HUES6 (cell line): ENCODE measurements at regions not wholly inside any gene's neighbourhood (a gene's known extent, or its start where the extent isn't known, plus 50 kb on each side); places are given as distances from the start of the nearest gene placed in this dataset.

Source experiments
- H3K27ac ChIP-seq: 2 replicates; pipeline ENCODE4 v1.7.0; 2013; ENCODE audit warnings: low read depth, mild to moderate bottlenecking, low read length, inconsistent platforms
- H3K27me3 ChIP-seq: 2 replicates; pipeline ENCODE4 v1.6.1; 2013; ENCODE audit warnings: low read length; ENCODE audit not compliant: control insufficient read depth, insufficient read depth
- H3K36me3 ChIP-seq: 2 replicates; pipeline ENCODE4 v1.6.1; 2013; ENCODE audit warnings: low read length; ENCODE audit not compliant: control insufficient read depth, insufficient read depth
- H3K4me1 ChIP-seq: 2 replicates; pipeline ENCODE4 v1.6.1; 2013; ENCODE audit warnings: low read length; ENCODE audit not compliant: control insufficient read depth, insufficient read depth
- H3K4me3 ChIP-seq: 2 replicates; pipeline ENCODE4 v1.5.1; 2013; ENCODE audit warnings: low read depth, low read length
- H3K9ac ChIP-seq: one replicate; pipeline ENCODE4 v1.6.1; 2013; ENCODE audit warnings: mild to moderate bottlenecking, low read length
- H3K9me3 ChIP-seq: 2 replicates; pipeline ENCODE4 v1.6.1; 2013; ENCODE audit warnings: low read depth, low read length; ENCODE audit not compliant: control insufficient read depth, insufficient read depth

- no peak overlapping the region for H3K27ac ChIP-seq
- no peaks in the 10 kb centered on the region for H3K36me3 ChIP-seq
- no peaks in the 10 kb centered on the region for H3K9me3 ChIP-seq
- peaks cover 6% of the 10 kb centered on the region; the same call in 1 of the 2 replicates for H3K4me1 ChIP-seq
- H3K27me3 ChIP-seq, result no peaks in the 10 kb centered on the region
- no peak overlapping the region for H3K9ac ChIP-seq
- H3K4me3 ChIP-seq, result no peak overlapping the region
These were observed 131.1 kb upstream of the CNTN4 start for GRCh38 chr3:1967525-1967924.

- H3K9ac ChIP-seq, result no peak overlapping the region
- H3K4me1 ChIP-seq, result no peaks in the 10 kb centered on the region
- no peak overlapping the region for H3K4me3 ChIP-seq
- H3K27me3 ChIP-seq, result no peaks in the 10 kb centered on the region
- no peak overlapping the region for H3K27ac ChIP-seq
- H3K9me3 ChIP-seq, result no peaks in the 10 kb centered on the region
- no peaks in the 10 kb centered on the region for H3K36me3 ChIP-seq
These were observed 129.4 kb upstream of the CNTN4 start for GRCh38 chr3:1969281-1969680.

- H3K9me3 ChIP-seq, result no peaks in the 10 kb centered on the region
- H3K9ac ChIP-seq, result no peak overlapping the region
- H3K27ac ChIP-seq, result no peak overlapping the region
- H3K27me3 ChIP-seq, result no peaks in the 10 kb centered on the region
- H3K4me1 ChIP-seq, result no peaks in the 10 kb centered on the region
- no peak overlapping the region for H3K4me3 ChIP-seq
- no peaks in the 10 kb centered on the region for H3K36me3 ChIP-seq
These were observed 126.9 kb upstream of the CNTN4 start for GRCh38 chr3:1971780-1972179.

GRCh38 chr3:1979961-1980615 is 118.6 kb upstream of the CNTN4 start:
- Histone ChIP-seq H3K4me3 (no peak overlapping the region), H3K27ac (no peak overlapping the region), H3K27me3 (no peaks in the 10 kb centered on the region), H3K36me3 (no peaks in the 10 kb centered on the region), H3K4me1 (no peaks in the 10 kb centered on the region), H3K9ac (no peak overlapping the region), H3K9me3 (no peaks in the 10 kb centered on the region)

- H3K4me1 ChIP-seq, result no peaks in the 10 kb centered on the region
- no peak overlapping the region for H3K27ac ChIP-seq
- H3K27me3 ChIP-seq, result no peaks in the 10 kb centered on the region
- H3K36me3 ChIP-seq, result no peaks in the 10 kb centered on the region
- H3K9ac ChIP-seq, result no peak overlapping the region
- H3K9me3 ChIP-seq, result no peaks in the 10 kb centered on the region
- H3K4me3 ChIP-seq, result no peak overlapping the region
These were observed 110.7 kb upstream of the CNTN4 start for GRCh38 chr3:1987980-1988379.

GRCh38 chr3:1998739-1999138 is 99.9 kb upstream of the CNTN4 start:
- Histone ChIP-seq H3K36me3 (no peaks in the 10 kb centered on the region), H3K4me1 (no peaks in the 10 kb centered on the region), H3K27me3 (no peaks in the 10 kb centered on the region), H3K27ac (no peak overlapping the region), H3K9ac (no peak overlapping the region), H3K4me3 (no peak overlapping the region), H3K9me3 (no peaks in the 10 kb centered on the region)

- no peak overlapping the region for H3K4me3 ChIP-seq
- no peak overlapping the region for H3K27ac ChIP-seq
- H3K9me3 ChIP-seq, result no peaks in the 10 kb centered on the region
- H3K9ac ChIP-seq, result no peak overlapping the region
- H3K36me3 ChIP-seq, result no peaks in the 10 kb centered on the region
- no peaks in the 10 kb centered on the region for H3K27me3 ChIP-seq
- no peaks in the 10 kb centered on the region for H3K4me1 ChIP-seq
These were observed 97.2 kb upstream of the CNTN4 start for GRCh38 chr3:2001306-2002108.

- no peak overlapping the region for H3K4me3 ChIP-seq
- H3K4me1 ChIP-seq, result no peaks in the 10 kb centered on the region
- H3K36me3 ChIP-seq, result no peaks in the 10 kb centered on the region
- H3K9me3 ChIP-seq, result no peaks in the 10 kb centered on the region
- no peak overlapping the region for H3K27ac ChIP-seq
- H3K9ac ChIP-seq, result no peak overlapping the region
- no peaks in the 10 kb centered on the region for H3K27me3 ChIP-seq
These were observed 74.7 kb upstream of the CNTN4 start for GRCh38 chr3:2023959-2024358.

GRCh38 chr3:2024713-2025112 is 74.0 kb upstream of the CNTN4 start:
- Histone ChIP-seq H3K9ac (no peak overlapping the region), H3K9me3 (no peaks in the 10 kb centered on the region), H3K4me1 (no peaks in the 10 kb centered on the region), H3K27ac (no peak overlapping the region), H3K36me3 (no peaks in the 10 kb centered on the region), H3K27me3 (no peaks in the 10 kb centered on the region), H3K4me3 (no peak overlapping the region)

GRCh38 chr3:2029559-2029958 is 69.1 kb upstream of the CNTN4 start:
- Histone ChIP-seq H3K27me3 (no peaks in the 10 kb centered on the region), H3K9ac (no peak overlapping the region), H3K4me1 (no peaks in the 10 kb centered on the region), H3K27ac (no peak overlapping the region), H3K36me3 (no peaks in the 10 kb centered on the region), H3K4me3 (no peak overlapping the region), H3K9me3 (no peaks in the 10 kb centered on the region)

GRCh38 chr3:2036076-2036475 is 62.6 kb upstream of the CNTN4 start:
- H3K4me3 ChIP-seq, result no peak overlapping the region
- no peaks in the 10 kb centered on the region for H3K9me3 ChIP-seq
- no peak overlapping the region for H3K9ac ChIP-seq
- H3K27ac ChIP-seq, result no peak overlapping the region
- H3K27me3 ChIP-seq, result no peaks in the 10 kb centered on the region
- H3K4me1 ChIP-seq, result no peaks in the 10 kb centered on the region
- no peaks in the 10 kb centered on the region for H3K36me3 ChIP-seq
